ENCODE measurements at regions not wholly inside any gene's neighbourhood (a gene's known extent, or its start where the extent isn't known, plus 50 kb on each side); places are given as distances from the start of the nearest gene placed in this dataset.

DNA sequence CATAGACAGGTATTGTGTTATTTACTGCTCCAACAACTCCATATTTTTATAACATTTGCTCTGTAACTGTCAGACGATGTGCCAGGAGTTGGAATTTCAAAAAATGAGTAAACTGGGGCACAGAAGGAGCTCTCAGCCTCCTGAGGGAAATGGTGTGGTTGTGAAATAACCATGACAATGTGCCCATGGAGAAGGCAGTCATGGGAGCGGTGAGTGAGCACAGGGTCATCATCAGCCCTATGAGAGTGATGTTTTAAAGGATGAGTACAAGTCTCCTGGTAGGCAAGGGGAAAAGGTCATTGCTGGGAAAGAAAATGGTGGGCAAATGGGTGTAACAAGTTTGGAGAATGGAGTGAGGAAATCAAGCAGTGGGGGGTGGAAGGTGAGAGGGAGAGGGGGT is 115.0 kb upstream of the SEC14L1 start:
- TF ChIP-seq, protein P1, sequence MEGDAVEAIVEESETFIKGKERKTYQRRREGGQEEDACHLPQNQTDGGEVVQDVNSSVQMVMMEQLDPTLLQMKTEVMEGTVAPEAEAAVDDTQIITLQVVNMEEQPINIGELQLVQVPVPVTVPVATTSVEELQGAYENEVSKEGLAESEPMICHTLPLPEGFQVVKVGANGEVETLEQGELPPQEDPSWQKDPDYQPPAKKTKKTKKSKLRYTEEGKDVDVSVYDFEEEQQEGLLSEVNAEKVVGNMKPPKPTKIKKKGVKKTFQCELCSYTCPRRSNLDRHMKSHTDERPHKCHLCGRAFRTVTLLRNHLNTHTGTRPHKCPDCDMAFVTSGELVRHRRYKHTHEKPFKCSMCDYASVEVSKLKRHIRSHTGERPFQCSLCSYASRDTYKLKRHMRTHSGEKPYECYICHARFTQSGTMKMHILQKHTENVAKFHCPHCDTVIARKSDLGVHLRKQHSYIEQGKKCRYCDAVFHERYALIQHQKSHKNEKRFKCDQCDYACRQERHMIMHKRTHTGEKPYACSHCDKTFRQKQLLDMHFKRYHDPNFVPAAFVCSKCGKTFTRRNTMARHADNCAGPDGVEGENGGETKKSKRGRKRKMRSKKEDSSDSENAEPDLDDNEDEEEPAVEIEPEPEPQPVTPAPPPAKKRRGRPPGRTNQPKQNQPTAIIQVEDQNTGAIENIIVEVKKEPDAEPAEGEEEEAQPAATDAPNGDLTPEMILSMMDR (conservative IDR thresholded peaks at IDR 0.05): no peak
- TF ChIP-seq EZH2 (IDR thresholded peaks at IDR 0.05; ENCODE audit: low read depth): no peak
